ENCODE measurements at regions not wholly inside any gene's neighbourhood (a gene's known extent, or its start where the extent isn't known, plus 50 kb on each side); places are given as distances from the start of the nearest gene placed in this dataset.

GRCh38 chr2:240247241-240247867 is 106.9 kb upstream of the OTOS start:
- TF ChIP-seq CTCF (IDR thresholded peaks at IDR 0.05 in 4 of 5, conservative IDR thresholded peaks at IDR 0.05 in 1 of 5): no peak
- TF ChIP-seq POLR2A (IDR thresholded peaks at IDR 0.05): no peak

All from gastrocnemius medialis (tissue), 4 donors.